Progenitor cell of endocrine pancreas (in vitro differentiated cells): ENCODE measurements at regions not wholly inside any gene's neighbourhood (a gene's known extent, or its start where the extent isn't known, plus 50 kb on each side); places are given as distances from the start of the nearest gene placed in this dataset.

ENCODE experiments used
- DNase-seq: peaks from one replicate; pipeline ENCODE4 v3.0.0; 2021; ENCODE audit warnings: low spot score; ENCODE audit not compliant: unreplicated experiment
- H3K27ac Mint-ChIP-seq: 2 replicates; pipeline ENCODE4 v1.8.0; 2021; ENCODE audit warnings: mild to moderate bottlenecking, moderate library complexity, mixed read lengths
- H3K27me3 Mint-ChIP-seq: 2 replicates; pipeline ENCODE4 v1.8.0; 2021; ENCODE audit warnings: mixed read lengths
- H3K36me3 Mint-ChIP-seq: 2 replicates; pipeline ENCODE4 v1.8.0; 2022; ENCODE audit warnings: mixed read lengths; ENCODE audit not compliant: insufficient read depth
- H3K4me1 Mint-ChIP-seq: 2 replicates; pipeline ENCODE4 v1.8.0; 2021; ENCODE audit warnings: low read depth, mixed read lengths
- H3K4me3 Mint-ChIP-seq: 2 replicates; pipeline ENCODE4 v1.8.0; 2021; ENCODE audit warnings: low read depth, mild to moderate bottlenecking, moderate library complexity, mixed read lengths
- H3K9me3 Mint-ChIP-seq: 2 replicates; pipeline ENCODE4 v1.8.0; 2021; ENCODE audit warnings: low read depth, mixed read lengths
- CTCF ChIP-seq: fragments of 200-600 bp; sonication (generic); IDR thresholded peaks from one replicate; pipeline ENCODE4 v1.5.0; 2021; ENCODE audit warnings: antibody characterized with exemption, mild to moderate bottlenecking; ENCODE audit not compliant: unreplicated experiment

GRCh38 chr22:25392584-25392983 is 171.9 kb upstream of the GRK3 start:
- H3K9me3 Mint-ChIP-seq: peaks cover 4% of the 10 kb centered on the region
- TF ChIP-seq CTCF: no peak
- no peak overlapping the region for H3K27ac Mint-ChIP-seq
- peaks cover 11% of the 10 kb centered on the region for H3K4me1 Mint-ChIP-seq
- peaks cover 3% of the 10 kb centered on the region for H3K36me3 Mint-ChIP-seq
- DNase-seq: no peak
- H3K27me3 Mint-ChIP-seq: no peaks in the 10 kb centered on the region
- H3K4me3 Mint-ChIP-seq: no peak overlapping the region

- Mint-ChIP-seq H3K9me3 (peaks cover 4% of the 10 kb centered on the region), H3K27ac (no peak overlapping the region), H3K27me3 (no peaks in the 10 kb centered on the region), H3K36me3 (peaks cover 3% of the 10 kb centered on the region), H3K4me1 (peaks cover 10% of the 10 kb centered on the region), H3K4me3 (no peak overlapping the region)
- no peak for DNase-seq
- no peak for TF ChIP-seq CTCF
Measured at GRCh38 chr22:25393121-25393805, 171.2 kb upstream of the GRK3 start.

- Mint-ChIP-seq H3K36me3 (peaks cover 3% of the 10 kb centered on the region), H3K27me3 (no peaks in the 10 kb centered on the region), H3K9me3 (peaks cover 4% of the 10 kb centered on the region), H3K4me1 (peaks cover 3% of the 10 kb centered on the region), H3K27ac (no peak overlapping the region), H3K4me3 (no peak overlapping the region)
- no peak for DNase-seq
- TF ChIP-seq CTCF: no peak
Measured at GRCh38 chr22:25395468-25395867, 169.0 kb upstream of the GRK3 start.

GRCh38 chr22:25395915-25396314 is 168.6 kb upstream of the GRK3 start:
- no peak for TF ChIP-seq CTCF
- Mint-ChIP-seq H3K4me3 (no peak overlapping the region), H3K36me3 (peaks cover 3% of the 10 kb centered on the region), H3K27ac (no peak overlapping the region), H3K4me1 (peaks cover 3% of the 10 kb centered on the region), H3K27me3 (no peaks in the 10 kb centered on the region), H3K9me3 (peaks cover 4% of the 10 kb centered on the region)
- DNase-seq: no peak

- peak overlapping the region; percentile 60 for H3K27ac Mint-ChIP-seq
- peaks cover 4% of the 10 kb centered on the region for H3K9me3 Mint-ChIP-seq
- H3K36me3 Mint-ChIP-seq: peaks cover 3% of the 10 kb centered on the region
- TF ChIP-seq CTCF: no peak
- H3K4me3 Mint-ChIP-seq: no peak overlapping the region
- peaks cover 5% of the 10 kb centered on the region for H3K4me1 Mint-ChIP-seq
- DNase-seq: no peak
- H3K27me3 Mint-ChIP-seq: no peaks in the 10 kb centered on the region
Measured at GRCh38 chr22:25396615-25397200, 167.8 kb upstream of the GRK3 start.
